Psoas muscle (tissue), 7 donors: ENCODE measurements at regions not wholly inside any gene's neighbourhood (a gene's known extent, or its start where the extent isn't known, plus 50 kb on each side); places are given as distances from the start of the nearest gene placed in this dataset.

ENCODE experiments used
- ATAC-seq, 4 donors: fragments of 200-7000 bp; cut with Tn5 transposase; one replicate each; pipeline ENCODE4 v1.9.1; 2020; ENCODE audit warnings: moderate library complexity in 3 of 4, mild to moderate bottlenecking in 2 of 4
- DNase-seq, 2 donors: peaks; one replicate each; pipeline ENCODE4 v3.0.0-alpha.2; 2020
- H3K27ac ChIP-seq: fragments of 200-600 bp; one replicate; pipeline ENCODE4 v1.8.0; 2022
- H3K27me3 ChIP-seq, 3 donors: fragments of 200-600 bp in 1 of 3; one replicate each; pipeline versions ENCODE4 v1.6.1 to v1.8.0; 2013 to 2022; ENCODE audit warnings: low read length in 2 of 3, mild to moderate bottlenecking in 2 of 3, moderate library complexity in 1 of 3; ENCODE audit not compliant: insufficient read depth in 3 of 3
- H3K36me3 ChIP-seq, 2 donors: fragments of 200-600 bp in 1 of 2; one replicate each; pipeline versions ENCODE4 v1.6.1 to v1.8.0; 2013 to 2022; ENCODE audit warnings: low read depth in 1 of 2, mild to moderate bottlenecking in 1 of 2, moderate library complexity in 1 of 2; ENCODE audit not compliant: insufficient read depth in 1 of 2
- H3K4me1 ChIP-seq: fragments of 200-600 bp; one replicate; pipeline ENCODE4 v1.8.0; 2022
- H3K4me3 ChIP-seq: fragments of 200-600 bp; one replicate; pipeline ENCODE4 v1.8.0; 2022; ENCODE audit warnings: mild to moderate bottlenecking
- H3K9me3 ChIP-seq: fragments of 200-600 bp; one replicate; pipeline ENCODE4 v1.8.0; 2022
- WGBS, 3 donors: extraction: QIAGEN DNeasy Blood & Tissue Kit; methylation state at CpG; one replicate each; pipeline versions ENCODE4 v1.1.6 to v1.1.7; 2013; 5-methylcytosine and 5-hydroxymethylcytosine counted together
- intact Hi-C, 2 donors: fragments of 100-400 bp; cut with DNase I; formaldehyde crosslinking; loops; one replicate each; pipeline versions ENCODE4 v1.11.0 to v1.14.2; 2022
- TF ChIP-seq, protein P1 (sequence below): fragments of 200-600 bp; IDR thresholded peaks from one replicate; pipeline ENCODE4 v1.8.0; 2022; ENCODE audit warnings: antibody characterized with exemption
- donor health status: healthy with polysubstance abuse.
- donor health status: DM: no; HTN: no; CAD: no; lungs with moderate emphysema.
- donor health status: Bipolar disorder and iron deficiency.
- donor health status: healthy.
- donor health status: DM: yes; HTN: yes; CAD: no.
- donor health status: DM: no; HTN: no; CAD: no.
- donor health status: DM: yes; HTN: yes; CAD: no.

DNA sequence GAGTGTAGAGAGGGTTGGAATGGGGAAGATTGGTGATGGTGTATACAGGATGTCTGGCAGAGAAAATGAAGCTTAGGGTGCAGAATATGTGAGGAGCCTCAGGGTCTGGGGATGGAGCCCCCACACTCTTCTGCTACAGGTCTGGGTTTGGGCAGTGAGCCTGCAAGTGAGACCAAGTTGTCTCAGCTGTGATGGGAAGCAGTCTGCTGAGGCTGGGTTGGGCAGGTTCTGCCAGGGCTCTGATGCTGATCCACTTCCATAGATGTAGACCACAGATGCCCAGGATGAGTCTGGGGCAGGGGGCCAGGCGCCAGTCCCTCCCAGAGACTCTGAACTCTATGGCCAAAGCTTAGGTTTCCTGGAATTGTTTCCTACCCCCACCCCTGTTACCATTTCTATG lies 516.9 kb downstream of the PTPRU start:
- DNase-seq = no peak
- TF ChIP-seq, protein P1, sequence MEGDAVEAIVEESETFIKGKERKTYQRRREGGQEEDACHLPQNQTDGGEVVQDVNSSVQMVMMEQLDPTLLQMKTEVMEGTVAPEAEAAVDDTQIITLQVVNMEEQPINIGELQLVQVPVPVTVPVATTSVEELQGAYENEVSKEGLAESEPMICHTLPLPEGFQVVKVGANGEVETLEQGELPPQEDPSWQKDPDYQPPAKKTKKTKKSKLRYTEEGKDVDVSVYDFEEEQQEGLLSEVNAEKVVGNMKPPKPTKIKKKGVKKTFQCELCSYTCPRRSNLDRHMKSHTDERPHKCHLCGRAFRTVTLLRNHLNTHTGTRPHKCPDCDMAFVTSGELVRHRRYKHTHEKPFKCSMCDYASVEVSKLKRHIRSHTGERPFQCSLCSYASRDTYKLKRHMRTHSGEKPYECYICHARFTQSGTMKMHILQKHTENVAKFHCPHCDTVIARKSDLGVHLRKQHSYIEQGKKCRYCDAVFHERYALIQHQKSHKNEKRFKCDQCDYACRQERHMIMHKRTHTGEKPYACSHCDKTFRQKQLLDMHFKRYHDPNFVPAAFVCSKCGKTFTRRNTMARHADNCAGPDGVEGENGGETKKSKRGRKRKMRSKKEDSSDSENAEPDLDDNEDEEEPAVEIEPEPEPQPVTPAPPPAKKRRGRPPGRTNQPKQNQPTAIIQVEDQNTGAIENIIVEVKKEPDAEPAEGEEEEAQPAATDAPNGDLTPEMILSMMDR = no peak
- Histone ChIP-seq H3K27ac (no peak overlapping the region), H3K9me3 (no peaks in the 10 kb centered on the region), H3K4me1 (no peaks in the 10 kb centered on the region), H3K36me3 (no peaks in the 10 kb centered on the region), H3K4me3 (no peak overlapping the region), H3K27me3 (no peaks in the 10 kb centered on the region)
- ATAC-seq = no peak
- 75 to 100% (median 78%) methylated on average over 1 of the region's 1 CpG for WGBS, 3 donors
- intact Hi-C loops = no loop called here

DNA sequence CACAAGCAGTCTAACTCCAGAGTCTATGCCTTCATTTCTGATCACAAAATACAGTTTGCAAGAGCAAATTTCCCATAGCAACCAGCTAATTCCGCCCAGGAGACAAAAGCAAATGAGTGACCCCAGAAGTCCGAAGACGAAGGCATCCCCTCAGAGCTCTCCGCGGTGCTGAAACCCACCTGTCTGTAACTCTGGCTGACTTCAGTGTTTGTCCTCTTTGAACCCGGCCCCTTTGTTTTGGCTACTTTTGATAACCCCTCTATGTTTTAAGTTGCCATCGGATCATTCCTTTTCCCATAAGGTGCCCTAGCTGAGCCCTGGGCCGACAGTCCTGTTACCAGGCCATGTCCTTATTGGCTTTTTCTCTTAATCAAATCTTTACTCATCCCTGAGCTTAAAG lies 515.8 kb downstream of the PTPRU start:
- ATAC-seq (no peak), DNase-seq (no peak)
- H3K36me3 ChIP-seq = no peaks in the 10 kb centered on the region
- H3K27me3 ChIP-seq = no peaks in the 10 kb centered on the region
- intact Hi-C loops = no loop called here
- WGBS, 3 donors = 21 to 41% (median 36%) methylated on average over 8 of the region's 8 CpGs
- H3K4me1 ChIP-seq = no peaks in the 10 kb centered on the region
- H3K27ac ChIP-seq = no peak overlapping the region
- no peaks in the 10 kb centered on the region for H3K9me3 ChIP-seq
- no peak overlapping the region for H3K4me3 ChIP-seq
- TF ChIP-seq, protein P1 = no peak

DNA sequence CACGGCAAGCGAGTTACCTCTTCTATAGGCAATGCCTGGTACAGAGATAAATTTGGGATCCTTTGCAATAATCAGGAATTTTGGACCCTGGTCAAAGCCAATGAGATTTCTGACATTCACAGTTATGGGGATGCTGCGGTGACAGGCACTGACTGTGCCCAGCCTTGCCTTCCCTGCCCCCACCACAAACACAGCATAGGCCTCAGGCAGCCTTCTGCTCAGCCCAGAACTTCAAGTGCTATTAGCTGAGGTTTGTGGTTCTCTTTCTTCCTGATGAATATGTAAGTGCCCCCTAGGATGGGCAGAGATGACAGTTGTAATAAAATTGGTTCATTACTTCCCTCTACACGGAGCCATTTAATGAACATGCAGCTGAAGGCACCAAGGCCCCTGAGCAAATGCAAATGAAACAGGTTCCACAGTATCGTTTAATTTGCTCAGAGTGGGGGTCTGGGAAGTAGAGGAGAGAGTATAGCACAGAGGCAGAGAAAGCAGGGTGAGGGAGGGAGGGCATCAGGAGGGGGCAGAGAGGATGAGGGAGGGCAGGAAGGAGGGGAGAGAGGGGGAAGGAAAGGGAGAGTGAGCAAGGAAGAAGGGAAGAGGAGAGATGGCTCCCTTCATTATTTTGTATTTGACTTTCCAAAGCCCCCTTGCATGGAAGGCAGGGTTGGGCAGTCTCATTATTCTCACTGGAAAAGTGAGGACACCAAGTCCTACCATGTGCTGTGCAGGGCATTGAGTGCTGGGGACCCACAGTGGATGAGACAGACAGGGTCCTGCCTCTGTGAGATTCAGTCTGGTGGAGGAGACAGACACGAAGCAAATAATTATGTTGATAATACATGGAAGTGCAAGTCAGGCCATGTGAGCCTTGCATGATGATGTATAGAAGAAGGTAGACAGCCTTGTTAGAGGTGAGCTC lies 513.0 kb downstream of the PTPRU start:
- Histone ChIP-seq H3K4me1 (no peaks in the 10 kb centered on the region), H3K9me3 (no peaks in the 10 kb centered on the region), H3K27ac (no peak overlapping the region), H3K36me3 (no peaks in the 10 kb centered on the region), H3K27me3 (peaks cover 0 to 2% (median 0%) of the 10 kb centered on the region in 3 donors), H3K4me3 (no peak overlapping the region)
- no peak for DNase-seq
- WGBS, 3 donors = 61 to 63% (median 61%) methylated on average over 6 of the region's 6 CpGs
- no peak for ATAC-seq
- intact Hi-C loops = no loop called here
- TF ChIP-seq, protein P1 = no peak

DNA sequence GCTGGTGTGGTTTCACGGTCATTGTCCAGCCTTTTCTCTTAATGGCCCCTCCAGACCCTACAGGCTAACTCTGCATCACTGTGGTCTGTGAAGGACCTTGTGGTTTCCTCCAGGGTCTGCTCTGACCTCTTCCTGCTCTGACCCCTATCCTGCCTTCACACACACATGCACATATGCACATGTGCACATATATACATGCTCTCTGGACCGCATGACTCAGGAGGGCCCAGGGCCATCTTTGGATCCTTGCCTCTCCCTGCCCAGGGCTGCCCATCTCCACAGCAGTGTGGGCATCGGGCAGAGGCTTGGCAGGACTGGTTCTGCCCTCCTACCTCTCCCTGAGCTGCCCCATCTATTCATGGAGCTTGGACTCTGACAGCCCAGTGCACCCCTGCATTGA lies 510.9 kb downstream of the PTPRU start:
- intact Hi-C loops = no loop called here

More for the DNA sequence above, 510.9 kb downstream of the PTPRU start:
- WGBS, 3 donors = 64 to 77% (median 75%) methylated on average over 3 of the region's 3 CpGs
- TF ChIP-seq, protein P1 = no peak
- no peaks in the 10 kb centered on the region for H3K4me1 ChIP-seq
- no peak for DNase-seq
- H3K4me3 ChIP-seq = no peak overlapping the region
- no peak for ATAC-seq
- peaks cover 0 to 4% (median 2%) of the 10 kb centered on the region in 3 donors for H3K27me3 ChIP-seq
- H3K27ac ChIP-seq = no peak overlapping the region
- no peaks in the 10 kb centered on the region for H3K9me3 ChIP-seq
- H3K36me3 ChIP-seq = no peaks in the 10 kb centered on the region
